GM23248 (cell line): ENCODE measurements at regions not wholly inside any gene's neighbourhood (a gene's known extent, or its start where the extent isn't known, plus 50 kb on each side); places are given as distances from the start of the nearest gene placed in this dataset.

Experiments used
- EZH2 ChIP-seq: fragments of 200-600 bp; sonication (generic); IDR thresholded peaks from 2 replicates; pipeline ENCODE4 v1.6.1; 2018; ENCODE audit warnings: antibody characterized with exemption, mild to moderate bottlenecking; ENCODE audit not compliant: insufficient read depth, poor library complexity, severe bottlenecking
- EZH2phosphoT487 ChIP-seq: fragments of 200-600 bp; sonication (generic); IDR thresholded peaks from 2 replicates; pipeline ENCODE4 v1.6.1; 2018; ENCODE audit warnings: antibody characterized with exemption, moderate library complexity, mild to moderate bottlenecking, low read depth; ENCODE audit not compliant: insufficient read depth

GRCh38 chr3:110965976-110966375, 105.6 kb upstream of the NECTIN3 start:
- TF ChIP-seq EZH2phosphoT487: no peak
- no peak for TF ChIP-seq EZH2
